RWPE2 (cell line): ENCODE measurements at regions not wholly inside any gene's neighbourhood (a gene's known extent, or its start where the extent isn't known, plus 50 kb on each side); places are given as distances from the start of the nearest gene placed in this dataset.

ENCODE experiments used
- ATAC-seq: fragments of 200-7000 bp; cut with Tn5 transposase; 3 replicates; pipeline ENCODE4 v1.9.1; 2021; ENCODE audit warnings: low read depth
- DNase-seq: peaks from one replicate; pipeline ENCODE4 v3.0.0-alpha.2; 2020; ENCODE audit warnings: low spot score
- H3K27ac ChIP-seq: fragments of 450-650 bp; 2 replicates; pipeline ENCODE4 v1.5.1; 2017; ENCODE audit warnings: mild to moderate bottlenecking; ENCODE audit not compliant: poor library complexity, severe bottlenecking
- H3K27me3 ChIP-seq: fragments of 250-450 bp; sonication (Bioruptor Pico); 2 replicates; pipeline ENCODE4 v1.5.1; 2021; ENCODE audit warnings: mild to moderate bottlenecking, moderate library complexity; ENCODE audit not compliant: insufficient read depth, poor library complexity, severe bottlenecking
- H3K36me3 ChIP-seq: fragments of 250-450 bp; sonication (Bioruptor Pico); 2 replicates; pipeline ENCODE4 v1.5.1; 2020; ENCODE audit warnings: low read depth, mild to moderate bottlenecking, moderate library complexity
- H3K4me1 ChIP-seq: fragments of 250-450 bp; sonication (Bioruptor Pico); 2 replicates; pipeline ENCODE4 v1.5.1; 2021; ENCODE audit warnings: mild to moderate bottlenecking, moderate library complexity; ENCODE audit not compliant: insufficient read depth, poor library complexity, severe bottlenecking
- H3K4me3 ChIP-seq: fragments of 250-450 bp; sonication (Bioruptor Pico); 2 replicates; pipeline ENCODE4 v1.5.1; 2021; ENCODE audit warnings: mild to moderate bottlenecking, moderate library complexity; ENCODE audit not compliant: severe bottlenecking
- H3K9me3 ChIP-seq: fragments of 250-450 bp; sonication (Bioruptor Pico); 2 replicates; pipeline ENCODE4 v1.5.1; 2021; ENCODE audit warnings: mild to moderate bottlenecking, moderate library complexity; ENCODE audit not compliant: severe bottlenecking
- CTCF ChIP-seq: fragments of 450-650 bp; IDR thresholded peaks from one replicate; pipeline ENCODE4 v1.5.1; 2017; ENCODE audit warnings: mild to moderate bottlenecking, moderate library complexity; ENCODE audit not compliant: poor library complexity, severe bottlenecking

DNA sequence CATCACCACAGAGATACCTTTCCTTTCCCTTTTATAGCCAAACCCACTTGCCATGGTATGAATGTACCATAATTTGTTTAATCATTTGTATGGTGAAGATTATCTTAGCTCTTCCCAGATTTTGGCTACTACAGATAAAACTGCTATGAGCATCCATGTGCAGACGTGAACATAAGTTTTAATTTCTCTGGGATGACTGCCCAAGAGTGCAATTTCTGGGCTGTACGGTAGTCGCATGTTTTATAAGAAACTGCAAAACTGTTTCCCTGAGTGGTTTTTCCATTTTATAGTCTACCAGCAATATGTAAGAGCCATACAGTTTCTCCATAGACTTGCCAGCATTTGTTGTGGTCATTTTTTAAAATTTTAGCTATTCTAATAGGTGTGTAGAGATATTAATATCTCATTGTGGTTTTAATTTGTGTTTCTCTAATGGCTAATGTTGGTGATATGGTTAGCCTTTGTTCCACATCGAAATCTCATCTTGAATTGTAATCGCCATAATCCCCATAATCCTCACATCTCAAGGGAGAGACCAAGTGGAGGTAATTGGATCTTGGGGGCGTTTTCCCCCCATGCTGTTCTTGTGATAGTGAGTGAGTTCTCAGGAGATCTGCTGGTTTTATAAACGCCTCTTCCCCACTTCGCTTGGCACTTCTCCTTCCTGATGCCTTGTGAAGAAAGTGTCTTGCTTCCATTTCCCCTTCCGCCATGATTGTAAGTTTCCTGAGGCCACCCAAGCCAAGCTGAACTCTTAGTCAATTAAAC, 628.5 kb upstream of the KLHL29 start:
- no peaks in the 10 kb centered on the region for H3K9me3 ChIP-seq
- H3K27me3 ChIP-seq = no peaks in the 10 kb centered on the region
- no peaks in the 10 kb centered on the region for H3K4me1 ChIP-seq
- no peak for DNase-seq
- no peaks in the 10 kb centered on the region for H3K36me3 ChIP-seq
- H3K27ac ChIP-seq = no peak overlapping the region
- H3K4me3 ChIP-seq = no peak overlapping the region
- TF ChIP-seq CTCF = no peak
- ATAC-seq = no peak

- DNase-seq (no peak), ATAC-seq (no peak)
- H3K9me3 ChIP-seq = no peaks in the 10 kb centered on the region
- H3K27me3 ChIP-seq = no peaks in the 10 kb centered on the region
- no peaks in the 10 kb centered on the region for H3K36me3 ChIP-seq
- no peaks in the 10 kb centered on the region for H3K4me1 ChIP-seq
- no peak overlapping the region for H3K4me3 ChIP-seq
- no peak overlapping the region for H3K27ac ChIP-seq
- no peak for TF ChIP-seq CTCF
These were observed 615.5 kb upstream of the KLHL29 start for GRCh38 chr2:22769497-22769896.

DNA sequence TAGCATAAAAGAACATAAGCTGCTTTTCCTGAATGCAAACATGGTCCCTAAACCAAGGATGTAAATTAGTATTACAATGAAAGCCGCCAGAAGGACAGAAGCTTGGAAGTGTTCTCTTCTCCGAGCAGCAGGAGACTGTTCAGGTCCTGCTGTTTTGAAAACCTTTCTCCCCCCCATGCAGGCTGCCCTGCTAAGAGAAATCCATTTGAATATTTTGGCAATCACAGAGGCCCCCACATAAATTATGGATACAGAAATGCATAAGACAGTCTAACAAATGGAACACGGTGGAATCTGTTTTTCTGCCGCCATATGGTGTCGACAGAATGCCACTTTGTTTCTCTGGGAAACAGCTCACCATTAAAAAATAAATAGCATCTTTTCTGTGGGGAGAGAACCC, 600.4 kb upstream of the KLHL29 start:
- ATAC-seq = no peak
- Histone ChIP-seq H3K4me1 (no peaks in the 10 kb centered on the region), H3K4me3 (no peak overlapping the region), H3K27ac (no peak overlapping the region), H3K27me3 (no peaks in the 10 kb centered on the region), H3K36me3 (no peaks in the 10 kb centered on the region), H3K9me3 (no peaks in the 10 kb centered on the region)
- TF ChIP-seq CTCF = no peak
- DNase-seq = no peak

- Histone ChIP-seq H3K4me1 (no peaks in the 10 kb centered on the region), H3K9me3 (no peaks in the 10 kb centered on the region), H3K27me3 (no peaks in the 10 kb centered on the region), H3K27ac (no peak overlapping the region), H3K4me3 (no peak overlapping the region), H3K36me3 (no peaks in the 10 kb centered on the region)
- ATAC-seq (no peak), DNase-seq (no peak)
- TF ChIP-seq CTCF = no peak
These were observed 598.2 kb upstream of the KLHL29 start for GRCh38 chr2:22786817-22787216.

DNA sequence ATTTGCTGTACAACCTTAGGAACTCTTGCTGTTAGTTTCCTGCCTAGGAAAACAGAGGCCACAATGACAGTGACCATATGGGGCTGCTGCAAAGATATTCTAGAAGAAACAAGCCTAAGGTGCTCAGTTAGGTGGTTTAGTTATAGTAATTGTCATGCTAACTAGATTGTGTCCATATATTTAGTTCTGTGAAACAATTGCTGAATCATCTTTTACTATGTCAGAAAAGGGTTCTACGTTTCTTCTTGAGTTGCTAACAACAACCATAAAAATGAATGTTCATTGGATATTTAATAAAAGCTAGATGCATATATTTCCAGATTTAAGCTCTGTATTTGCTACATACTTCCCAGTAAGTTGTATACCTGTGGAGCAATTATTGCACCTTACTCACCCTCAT, 597.2 kb upstream of the KLHL29 start:
- TF ChIP-seq CTCF = no peak

More for the DNA sequence above, 597.2 kb upstream of the KLHL29 start:
- no peak for DNase-seq
- Histone ChIP-seq H3K4me3 (no peak overlapping the region), H3K27me3 (no peaks in the 10 kb centered on the region), H3K27ac (no peak overlapping the region), H3K4me1 (no peaks in the 10 kb centered on the region), H3K36me3 (no peaks in the 10 kb centered on the region), H3K9me3 (no peaks in the 10 kb centered on the region)
- no peak for ATAC-seq
